GM18498 (cell line): ENCODE measurements at regions not wholly inside any gene's neighbourhood (a gene's known extent, or its start where the extent isn't known, plus 50 kb on each side); places are given as distances from the start of the nearest gene placed in this dataset.
"Not testable (repeated sequence)": the region's sequence is repeated elsewhere in the genome, so short reads cannot be mapped to it uniquely, and the experiment has no call there.

Experiments
- ATAC-seq: cut with Tn5 transposase; IDR thresholded peaks from one replicate; pipeline ENCODE4 v1.9.1; 2021; ENCODE audit warnings: mild to moderate bottlenecking, moderate library complexity; ENCODE audit not compliant: unreplicated experiment

DNA sequence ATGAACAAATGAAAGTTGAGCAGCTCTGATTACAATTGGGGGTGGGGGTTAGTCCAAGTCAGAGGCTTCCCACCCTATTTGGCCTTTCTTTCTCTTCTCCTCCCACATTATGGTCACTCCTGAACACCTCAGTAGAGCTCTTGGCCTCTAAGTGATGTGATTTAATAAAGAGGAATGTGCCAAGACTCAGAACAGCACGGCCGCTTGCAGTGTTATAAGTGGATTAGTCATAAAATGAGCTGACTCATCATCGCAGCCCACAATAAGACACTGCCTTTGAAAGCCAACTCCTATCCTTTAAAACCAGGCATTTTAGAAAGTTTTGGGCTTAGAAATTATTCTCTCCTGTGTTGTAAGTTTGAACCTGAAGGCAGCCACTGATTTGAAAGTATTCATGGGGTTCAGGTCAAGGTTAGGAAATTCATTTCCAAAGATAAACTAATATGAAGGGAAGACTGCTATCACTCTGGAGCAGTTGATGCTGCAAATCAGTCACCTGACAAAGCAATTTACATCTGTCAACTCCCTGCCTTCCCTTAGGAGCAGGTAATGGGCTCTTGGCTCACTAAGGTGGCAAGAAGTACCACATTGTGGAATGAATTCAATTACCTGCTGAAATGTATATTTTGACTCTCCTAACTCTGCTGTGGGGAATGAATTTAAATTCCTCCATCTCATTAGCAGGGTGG is 283.6 kb upstream of the NMUR2 start:
- no peak for ATAC-seq

DNA sequence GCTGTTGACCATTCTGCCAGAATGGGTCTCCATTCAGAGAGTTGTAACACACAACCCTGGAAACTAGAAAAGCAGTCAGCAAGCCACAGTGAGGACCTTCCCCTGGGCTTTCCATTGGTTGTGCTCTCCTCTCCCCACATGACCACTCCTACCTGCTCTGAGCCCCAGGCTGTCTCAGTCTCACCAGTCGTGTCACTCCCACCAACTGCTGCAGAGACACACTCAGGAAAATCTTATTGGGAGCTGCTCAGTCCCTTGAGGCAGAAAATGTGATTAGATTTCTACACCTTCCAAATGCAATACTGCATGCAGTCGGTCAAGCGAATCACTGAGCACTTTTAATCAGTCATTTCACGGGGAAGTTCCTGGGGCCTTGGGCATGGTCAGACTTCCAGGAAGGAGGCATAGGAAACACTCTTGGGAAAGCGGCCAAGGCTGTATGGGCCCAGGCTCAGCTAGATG is 284.2 kb upstream of the NMUR2 start:
- ATAC-seq = no peak

DNA sequence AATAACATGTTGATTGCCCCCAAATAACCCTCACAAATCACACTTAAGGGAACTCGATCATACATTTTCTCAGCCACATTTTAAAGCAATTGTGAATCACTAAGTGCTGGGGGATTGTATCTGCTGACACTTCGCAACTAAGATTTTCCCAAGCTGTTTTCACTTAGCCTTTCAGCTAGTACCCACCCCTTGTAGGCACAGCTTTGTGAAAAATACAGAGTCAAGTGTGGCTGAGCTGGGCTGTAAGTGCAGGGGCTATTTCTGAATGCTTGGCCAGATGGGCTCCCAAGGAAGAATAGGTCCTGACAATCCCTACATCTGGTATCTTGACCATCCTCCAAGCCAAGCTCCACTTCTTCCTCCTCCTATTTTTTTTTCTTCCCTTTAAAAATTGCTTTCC is 289.2 kb upstream of the NMUR2 start:
- no peak for ATAC-seq

DNA sequence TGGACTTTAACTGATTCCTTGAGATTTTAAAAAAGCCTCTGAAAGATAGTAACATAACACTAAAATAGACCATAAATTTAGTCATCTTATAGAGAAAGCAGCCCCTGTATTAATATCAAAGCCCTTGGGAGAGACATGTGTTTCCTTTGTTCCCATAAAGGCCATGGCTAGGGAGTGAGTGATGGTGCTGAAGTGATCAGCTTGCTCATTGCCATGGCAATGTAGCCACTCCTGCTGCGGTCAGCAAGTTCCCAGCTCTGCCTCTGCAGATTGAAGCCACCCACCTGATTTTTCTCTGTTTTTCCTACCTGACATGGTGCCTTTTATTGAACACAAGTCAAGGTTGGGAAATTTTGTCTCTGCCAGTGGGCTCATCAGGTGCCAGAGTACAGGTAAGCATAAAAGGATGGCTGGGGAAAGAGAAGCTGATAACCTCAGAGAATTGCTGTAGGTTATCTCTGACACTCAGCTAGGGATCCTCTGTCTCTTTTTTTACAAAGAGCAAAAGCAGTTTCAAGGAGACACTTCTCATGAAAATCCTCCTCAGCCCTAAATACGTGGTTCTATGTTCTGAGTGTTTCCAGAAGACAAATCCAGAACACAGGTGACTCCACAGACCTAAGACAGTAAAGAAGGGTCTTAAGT is 296.3 kb upstream of the NMUR2 start:
- no peak for ATAC-seq

DNA sequence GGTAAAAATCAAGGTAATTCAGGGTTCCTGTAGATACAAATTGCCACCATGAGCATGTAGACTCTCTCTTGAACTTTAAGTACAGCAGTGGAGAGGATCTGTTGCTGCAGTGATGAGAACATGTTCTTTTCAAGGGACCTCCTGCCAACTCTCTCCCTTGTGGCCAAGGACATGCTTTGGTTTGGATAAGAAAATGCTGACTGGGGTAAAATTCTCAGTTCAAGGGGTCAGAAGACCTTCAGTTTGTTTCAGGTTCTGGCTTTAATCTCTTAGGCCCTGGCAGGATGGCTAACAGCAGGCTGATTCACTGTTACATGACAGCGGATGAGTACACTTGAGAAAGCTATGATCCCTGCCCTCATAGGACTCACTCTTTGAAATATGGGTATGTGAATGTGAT is 299.2 kb upstream of the NMUR2 start:
- ATAC-seq = no peak

DNA sequence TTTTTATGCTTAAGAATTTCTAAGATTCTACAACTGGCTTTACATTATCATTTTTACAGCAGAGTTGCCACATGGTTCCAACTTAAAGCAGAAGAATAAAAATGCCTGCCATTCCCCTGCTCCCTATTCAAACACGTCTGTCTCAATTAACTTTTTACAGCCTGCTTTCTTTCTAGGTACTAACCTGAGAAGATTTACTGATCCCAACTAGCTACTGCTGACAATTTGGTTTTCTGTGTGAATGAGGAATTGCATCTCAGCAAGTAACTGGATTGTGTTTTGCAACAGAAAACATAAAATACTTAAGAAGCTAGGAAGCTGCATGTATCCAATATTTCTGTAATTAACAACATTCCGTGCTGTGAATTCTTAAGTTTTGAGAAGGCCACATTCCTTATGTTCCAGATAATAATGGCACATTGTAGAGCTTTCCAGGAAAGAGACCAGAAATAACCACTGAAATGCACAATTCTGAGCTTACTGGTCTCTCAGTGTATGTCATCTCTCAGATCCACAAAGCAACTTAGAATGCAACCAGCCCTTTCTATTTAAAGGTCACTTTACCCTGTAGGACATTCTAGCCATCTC is 306.8 kb upstream of the NMUR2 start:
- no peak for ATAC-seq

DNA sequence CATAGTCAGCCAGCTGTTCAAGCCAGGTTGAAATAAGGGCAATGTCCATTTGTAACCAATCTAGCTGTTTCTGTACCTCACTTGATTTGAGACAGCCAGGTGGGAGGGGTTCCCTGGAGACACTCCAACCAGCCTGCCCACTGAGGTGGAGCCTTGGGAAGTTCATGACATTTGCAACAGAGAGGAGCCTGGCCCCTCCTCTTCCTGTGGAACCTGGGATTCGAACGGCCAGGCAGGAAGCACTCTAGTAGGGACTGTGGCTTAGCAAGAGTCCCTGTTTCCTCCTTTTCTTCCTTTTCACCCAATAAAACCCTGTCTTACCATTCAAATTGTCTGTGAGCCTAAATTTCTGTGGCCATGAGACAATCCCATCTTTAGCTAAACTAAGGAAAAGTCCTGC is 312.3 kb upstream of the NMUR2 start:
- ATAC-seq = no peak

DNA sequence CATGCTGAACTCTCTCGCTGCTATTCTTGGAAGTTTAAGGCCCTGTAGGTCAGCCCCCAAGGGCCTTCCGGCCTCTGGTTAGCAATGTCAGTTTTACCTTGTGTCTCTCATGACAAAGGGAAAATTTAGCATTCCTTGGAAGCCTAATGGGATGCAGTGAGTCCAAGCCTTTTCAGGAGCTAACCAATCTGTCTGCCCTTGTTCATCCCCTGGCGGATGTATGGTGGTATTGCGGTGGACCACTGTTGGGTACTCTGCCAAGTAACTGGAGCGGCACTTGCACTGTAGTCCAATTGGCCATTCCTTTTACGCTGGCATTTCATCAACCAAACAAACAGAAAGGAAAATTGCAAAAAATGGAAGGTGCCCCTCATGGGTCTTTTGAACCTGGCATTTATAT is 318.4 kb upstream of the NMUR2 start:
- no peak for ATAC-seq

DNA sequence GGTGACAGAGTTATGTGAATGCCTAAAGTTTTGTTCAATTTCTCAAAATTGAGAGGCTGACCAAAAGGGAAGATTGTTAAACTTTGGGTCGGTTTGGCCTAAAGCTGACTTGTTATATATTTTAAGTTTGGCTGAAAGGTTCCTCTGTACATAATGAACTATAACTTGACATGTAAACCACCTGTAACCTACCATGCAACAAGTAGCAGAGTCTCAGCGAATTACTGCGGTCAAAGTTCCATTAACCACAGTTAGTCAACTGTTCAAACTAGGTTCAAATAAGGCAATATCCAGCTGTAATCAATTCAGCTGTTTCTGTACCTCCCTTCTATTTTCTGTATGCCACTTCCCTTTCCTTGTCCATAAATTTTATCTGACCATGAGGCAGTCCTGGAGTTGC is 325.1 kb upstream of the NMUR2 start:
- no peak for ATAC-seq

DNA sequence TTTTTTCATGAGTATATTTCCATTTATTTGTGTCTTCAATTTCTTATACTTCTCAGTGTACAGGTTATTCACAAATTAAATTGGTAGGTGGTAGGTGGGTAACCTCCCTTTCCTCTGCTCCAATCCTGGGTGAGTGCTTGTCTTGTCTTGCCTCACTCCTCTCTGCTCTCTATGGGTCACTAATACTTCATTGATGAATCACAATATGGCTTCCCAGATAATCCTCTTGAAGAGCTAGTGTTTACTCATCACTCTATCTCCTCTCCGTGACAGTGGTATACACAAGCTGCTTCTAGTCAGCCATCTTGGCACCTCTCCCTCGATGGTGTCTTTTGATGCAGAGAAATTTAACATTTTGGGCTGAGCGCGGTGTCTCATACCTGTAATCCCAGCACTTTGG is 331.8 kb upstream of the NMUR2 start:
- no peak for ATAC-seq

DNA sequence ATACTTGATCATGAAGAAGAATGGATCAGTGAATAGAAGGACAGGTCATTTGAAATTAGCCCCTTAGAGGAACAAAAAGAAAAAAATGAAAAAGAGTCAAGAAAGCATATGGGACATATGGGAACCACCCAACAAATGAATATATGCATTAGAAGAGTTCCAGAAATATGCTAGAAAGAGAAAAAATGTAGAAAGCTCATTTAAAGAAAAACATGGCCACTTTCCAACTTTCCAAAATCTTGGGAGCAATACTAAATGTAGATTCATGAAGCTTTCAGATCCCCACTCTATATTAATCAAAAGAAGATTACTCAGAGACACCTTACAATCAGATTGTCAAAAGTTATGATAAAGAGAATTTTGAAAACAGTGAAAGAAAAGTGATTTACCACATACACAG is 334.8 kb upstream of the NMUR2 start:
- no peak for ATAC-seq

DNA sequence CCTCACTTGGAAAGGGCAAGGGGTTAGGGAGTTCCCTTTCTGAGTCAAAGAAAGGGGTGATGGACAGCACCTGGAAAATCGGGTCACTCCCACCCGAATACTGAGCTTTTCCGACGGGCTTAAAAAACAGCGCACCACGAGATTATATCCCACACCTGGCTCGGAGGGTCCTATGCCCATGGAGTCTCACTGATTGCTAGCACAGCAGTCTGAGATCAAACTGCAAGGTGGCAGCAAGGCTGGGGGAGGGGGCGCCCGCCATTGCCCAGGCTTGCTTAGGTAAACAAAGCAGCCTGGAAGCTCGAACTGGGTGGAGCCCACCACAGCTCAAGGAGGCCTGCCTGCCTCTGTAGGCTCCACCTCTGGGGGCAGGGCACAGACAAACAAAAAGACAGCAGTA is 336.0 kb upstream of the NMUR2 start:
- not testable (repeated sequence) for ATAC-seq

DNA sequence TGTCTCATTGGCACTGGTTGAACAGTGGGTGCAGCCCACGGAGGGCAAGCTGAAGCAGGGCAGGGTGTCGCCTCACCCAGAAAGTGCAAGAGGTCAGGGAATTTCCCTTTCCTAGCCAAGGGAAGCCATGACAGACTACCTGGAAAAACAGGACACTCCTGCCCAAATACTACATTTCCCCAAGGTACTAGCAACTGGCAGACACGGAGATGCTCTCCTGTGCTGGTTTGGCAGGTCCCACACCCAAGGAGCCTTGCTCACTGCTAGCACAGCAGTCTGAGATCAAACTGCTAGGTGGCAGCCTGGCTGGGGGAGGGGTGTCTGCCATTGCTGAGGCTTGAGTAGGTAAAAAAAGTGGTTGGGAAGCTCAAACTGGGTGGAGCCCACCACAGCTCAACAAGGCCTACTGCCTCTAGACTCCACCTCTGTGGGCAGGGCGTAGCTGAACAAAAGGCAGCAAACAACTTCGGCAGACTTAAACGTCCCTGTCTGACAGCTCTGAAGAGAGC is 382.7 kb upstream of the NMUR2 start:
- not testable (repeated sequence) for ATAC-seq

DNA sequence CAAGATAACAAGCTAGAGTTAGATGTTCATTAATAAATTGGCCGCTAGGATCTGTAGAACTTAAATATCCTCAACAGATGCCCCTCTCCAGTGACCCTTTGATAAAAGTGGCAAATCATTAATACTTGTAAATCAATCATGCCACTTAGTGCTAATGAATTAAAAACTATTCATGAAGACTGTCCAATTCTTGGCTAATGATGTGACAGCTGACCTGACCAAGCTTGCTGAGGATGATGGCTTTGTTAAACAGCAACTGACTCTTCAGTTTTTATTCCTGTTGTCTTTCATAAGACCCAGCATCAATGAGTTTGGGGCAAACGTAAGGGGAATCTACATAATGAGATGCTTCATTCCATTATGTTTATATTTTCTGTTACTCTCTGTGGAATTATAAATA is 396.8 kb upstream of the NMUR2 start:
- ATAC-seq = no peak

DNA sequence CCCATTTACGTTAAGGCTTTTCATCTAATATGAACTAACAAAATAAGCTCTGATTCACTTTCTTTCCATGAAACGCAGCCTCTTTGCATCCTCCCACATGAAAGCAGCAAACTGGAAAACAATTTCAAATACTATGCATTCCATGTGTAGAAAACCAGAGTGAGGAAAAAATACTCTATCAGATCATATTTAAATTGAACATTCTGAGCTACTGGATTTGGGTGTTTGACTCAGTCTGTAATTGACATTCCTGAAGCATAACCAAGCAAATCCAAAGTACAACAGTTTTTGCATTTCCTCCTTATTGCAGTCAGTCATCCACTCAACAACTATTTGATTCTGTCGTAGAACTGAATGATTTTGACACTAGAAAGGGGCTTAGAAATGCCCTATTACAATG is 399.1 kb upstream of the NMUR2 start:
- ATAC-seq = no peak

DNA sequence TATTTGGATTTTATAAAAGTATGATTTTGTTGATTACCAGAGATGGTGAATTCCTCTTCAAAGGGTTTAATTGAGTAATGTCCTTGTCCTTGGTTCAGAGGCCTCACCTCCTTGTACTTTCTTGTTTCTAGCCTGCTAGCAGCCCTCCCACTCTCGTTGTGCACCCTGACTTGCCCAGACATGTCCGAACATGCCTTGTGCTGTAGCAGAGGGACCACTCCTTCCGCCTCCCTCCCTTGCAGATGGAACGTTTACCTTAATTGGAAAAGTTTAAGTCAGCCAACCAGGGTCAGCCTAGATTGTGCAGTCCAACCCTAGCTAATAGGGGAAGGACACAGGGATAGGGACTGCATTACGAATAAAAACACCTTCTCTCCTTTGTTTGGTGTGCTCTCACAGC is 406.9 kb upstream of the NMUR2 start:
- ATAC-seq = no peak

DNA sequence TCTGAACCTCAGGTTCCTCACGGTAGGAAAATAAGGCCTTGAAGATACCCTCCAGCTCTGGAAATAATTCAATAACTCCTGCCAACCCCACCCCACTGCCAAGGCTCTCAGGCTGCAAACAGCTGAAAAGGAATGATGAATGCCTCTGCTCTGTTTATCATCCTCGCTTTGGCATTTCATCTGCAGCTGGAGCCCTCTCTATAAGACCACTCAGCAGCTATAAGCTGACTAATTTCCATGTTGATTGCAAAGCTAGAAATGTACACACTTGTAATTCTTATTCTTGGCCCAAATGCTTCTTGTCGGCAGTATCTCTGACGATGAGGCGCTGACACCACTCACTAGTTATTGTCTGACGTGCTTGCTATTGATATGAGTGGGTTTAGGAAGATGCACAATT is 408.4 kb upstream of the NMUR2 start:
- ATAC-seq = no peak

DNA sequence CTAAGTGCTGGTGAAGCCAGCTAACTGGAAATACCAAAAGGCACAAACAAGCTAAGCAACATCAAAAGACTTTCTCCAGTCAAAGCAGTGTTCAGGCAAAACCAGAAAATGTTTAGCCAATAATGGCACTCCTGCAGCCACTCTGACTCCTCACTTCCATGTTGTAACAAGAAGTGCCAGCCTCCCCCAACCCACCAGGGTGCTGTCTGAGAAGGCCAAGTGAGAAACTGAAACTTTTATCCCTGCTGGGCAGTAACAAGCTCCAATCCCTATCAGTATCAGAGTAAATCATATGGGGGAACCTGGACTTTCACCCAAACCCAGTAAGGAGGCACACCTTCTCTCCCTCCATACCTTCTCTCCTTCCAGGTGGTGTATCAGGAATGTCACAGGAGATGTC is 414.8 kb upstream of the NMUR2 start:
- ATAC-seq = no peak

DNA sequence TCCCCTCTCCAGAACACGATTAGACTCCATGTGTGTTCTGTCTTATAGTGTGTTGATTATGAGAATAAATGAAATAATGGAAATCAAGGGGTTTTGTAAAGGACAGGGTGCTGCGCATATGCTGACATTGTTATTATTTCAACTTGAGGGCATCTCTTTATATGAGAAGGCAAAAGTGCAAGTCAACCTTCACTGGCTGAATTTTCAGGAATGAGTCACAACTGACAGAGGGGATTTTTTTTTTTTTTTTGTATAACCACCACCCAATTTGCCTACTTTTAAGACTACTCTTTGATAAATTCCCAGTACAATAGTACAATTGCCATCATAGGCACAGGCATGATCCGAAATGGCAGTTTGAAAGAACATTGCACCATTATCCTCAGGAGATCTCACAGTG is 419.2 kb upstream of the NMUR2 start:
- no peak for ATAC-seq

DNA sequence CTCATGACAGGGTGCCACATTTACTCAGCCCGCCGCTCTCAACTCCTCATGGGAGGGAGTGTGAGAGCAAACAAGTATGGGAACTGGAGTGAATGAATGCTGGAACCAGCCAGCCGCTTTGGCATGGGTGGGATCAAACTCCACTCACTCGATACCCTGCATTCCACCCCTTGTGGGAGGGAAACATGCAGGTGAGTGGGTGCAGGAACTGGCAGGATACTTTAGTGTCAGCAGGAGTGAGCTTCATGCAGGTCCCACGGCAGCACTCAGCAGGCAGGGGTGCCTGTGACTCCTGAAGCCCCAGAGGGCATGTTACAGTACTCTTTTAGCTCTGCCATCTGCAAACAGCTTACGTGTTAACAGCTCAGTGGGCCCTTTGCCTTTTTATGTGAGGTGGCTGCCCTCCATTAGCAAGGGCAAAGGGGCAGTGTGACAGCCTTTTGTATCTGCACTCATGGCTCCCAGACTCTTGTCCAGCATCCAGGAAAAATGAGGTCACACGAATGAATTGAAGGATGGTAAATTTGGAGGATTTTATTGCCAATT is 433.2 kb upstream of the NMUR2 start:
- ATAC-seq = no peak

DNA sequence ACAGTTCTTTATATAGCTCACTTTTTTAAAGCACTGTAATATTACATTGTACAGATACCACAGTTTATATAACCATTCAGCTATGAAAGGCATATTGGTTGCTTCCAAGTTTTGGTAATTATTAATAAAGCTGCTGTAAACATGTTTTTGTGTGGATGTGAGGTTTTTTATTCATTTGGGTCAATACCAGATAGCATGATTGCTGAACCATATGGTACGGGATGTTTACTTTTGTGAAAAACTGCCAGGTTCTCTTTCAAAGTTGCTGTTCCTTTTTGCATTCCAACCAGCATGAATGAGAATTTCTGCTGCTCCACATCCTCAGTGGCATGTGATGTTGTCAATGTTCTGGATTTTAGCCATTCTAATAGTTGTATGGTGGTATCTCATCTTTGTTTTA is 439.6 kb upstream of the NMUR2 start:
- no peak for ATAC-seq

DNA sequence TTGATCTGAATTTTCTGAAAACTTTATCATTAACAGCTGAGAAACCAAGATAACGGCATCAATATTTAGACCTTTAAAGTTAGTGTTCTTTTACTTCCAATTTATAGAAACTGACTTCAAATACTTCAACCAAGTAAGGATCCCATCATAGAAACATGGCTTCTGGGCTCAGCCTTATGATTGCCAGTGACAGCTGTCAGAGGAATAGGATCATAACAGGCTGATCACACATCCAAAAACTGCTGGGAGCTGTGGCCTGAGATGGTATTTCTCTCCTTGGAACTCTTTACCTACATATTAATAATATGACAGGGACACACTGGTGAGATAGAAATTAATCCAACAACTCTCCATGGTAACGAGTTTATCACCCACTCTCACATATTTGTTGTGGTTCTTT is 448.3 kb upstream of the NMUR2 start:
- no peak for ATAC-seq
